ENCODE measurements at regions not wholly inside any gene's neighbourhood (a gene's known extent, or its start where the extent isn't known, plus 50 kb on each side); places are given as distances from the start of the nearest gene placed in this dataset.

DNA sequence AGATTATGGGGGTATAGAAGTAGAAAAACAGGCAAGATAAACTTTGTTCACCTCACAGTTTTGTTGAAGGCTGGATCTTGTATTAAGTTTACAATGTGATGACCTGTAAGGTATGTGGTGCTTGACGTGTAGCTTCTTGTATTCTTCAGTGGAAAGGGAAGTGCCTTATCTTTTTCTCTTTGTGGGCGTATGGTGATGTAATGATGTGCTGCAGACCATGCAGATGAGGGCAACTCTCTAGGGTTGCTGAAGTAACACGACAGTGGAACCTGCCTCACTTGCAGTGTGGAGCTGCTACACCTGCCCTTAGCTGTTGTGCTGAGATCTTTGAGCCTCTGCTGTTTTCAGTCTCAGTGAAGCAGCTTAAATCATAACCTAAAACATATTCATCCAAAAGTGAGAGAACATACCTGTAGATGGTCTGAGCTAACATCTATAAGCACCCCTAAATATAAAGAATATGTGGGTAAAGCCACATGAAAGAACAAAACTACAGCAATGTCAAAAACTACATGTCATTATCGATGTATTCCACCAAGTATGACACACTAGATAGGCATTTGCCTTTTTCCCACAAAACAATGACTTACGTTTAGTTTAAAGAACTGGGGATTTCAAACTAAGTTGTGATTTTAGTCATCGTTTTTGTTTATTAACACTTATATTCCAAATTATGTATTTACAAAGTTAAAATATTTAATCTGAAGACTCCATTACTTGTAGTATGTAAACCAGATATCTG, 1144.1 kb downstream of the CNTNAP5 start:
- Histone ChIP-seq H3K27me3 (no peaks in the 10 kb centered on the region), H3K9me3 (no peaks in the 10 kb centered on the region), H3K27ac (no peak overlapping the region), H3K4me1 (no peaks in the 10 kb centered on the region), H3K36me3 (no peaks in the 10 kb centered on the region), H3K4me3 (no peak overlapping the region)
- TF ChIP-seq, protein P1, sequence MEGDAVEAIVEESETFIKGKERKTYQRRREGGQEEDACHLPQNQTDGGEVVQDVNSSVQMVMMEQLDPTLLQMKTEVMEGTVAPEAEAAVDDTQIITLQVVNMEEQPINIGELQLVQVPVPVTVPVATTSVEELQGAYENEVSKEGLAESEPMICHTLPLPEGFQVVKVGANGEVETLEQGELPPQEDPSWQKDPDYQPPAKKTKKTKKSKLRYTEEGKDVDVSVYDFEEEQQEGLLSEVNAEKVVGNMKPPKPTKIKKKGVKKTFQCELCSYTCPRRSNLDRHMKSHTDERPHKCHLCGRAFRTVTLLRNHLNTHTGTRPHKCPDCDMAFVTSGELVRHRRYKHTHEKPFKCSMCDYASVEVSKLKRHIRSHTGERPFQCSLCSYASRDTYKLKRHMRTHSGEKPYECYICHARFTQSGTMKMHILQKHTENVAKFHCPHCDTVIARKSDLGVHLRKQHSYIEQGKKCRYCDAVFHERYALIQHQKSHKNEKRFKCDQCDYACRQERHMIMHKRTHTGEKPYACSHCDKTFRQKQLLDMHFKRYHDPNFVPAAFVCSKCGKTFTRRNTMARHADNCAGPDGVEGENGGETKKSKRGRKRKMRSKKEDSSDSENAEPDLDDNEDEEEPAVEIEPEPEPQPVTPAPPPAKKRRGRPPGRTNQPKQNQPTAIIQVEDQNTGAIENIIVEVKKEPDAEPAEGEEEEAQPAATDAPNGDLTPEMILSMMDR (IDR thresholded peaks at IDR 0.05), result no peak
- no peak for TF ChIP-seq POLR2A (IDR thresholded peaks at IDR 0.05)
- 54% methylated on average over 6 of the region's 6 CpGs for WGBS (ENCODE audit: insufficient coverage, low coverage, low lambda C conversion rate, missing lambda C conversion rate)
- intact Hi-C loops (cut with DNase I), result no loop called here
- DNase-seq, result no peak
- no peak for ATAC-seq

DNA sequence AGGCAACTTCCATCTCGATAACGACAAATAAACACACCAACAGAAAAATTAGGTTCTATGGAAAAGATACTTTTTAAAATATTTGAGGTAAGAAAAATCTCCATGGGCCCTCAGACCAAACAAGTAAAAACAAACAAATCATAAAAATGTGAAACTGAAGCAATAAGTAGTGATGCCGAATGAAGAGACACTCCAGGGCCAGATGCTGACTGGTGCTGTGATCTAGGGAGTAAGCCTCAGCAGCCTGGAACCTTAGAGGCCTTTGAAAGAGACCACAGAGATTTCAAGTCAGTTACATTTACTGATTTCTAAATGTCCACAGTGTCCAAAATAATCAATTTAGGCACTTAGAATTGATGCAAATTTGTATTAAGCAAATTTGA, 1144.7 kb downstream of the CNTNAP5 start:
- no peak overlapping the region for H3K27ac ChIP-seq
- H3K4me3 ChIP-seq, result no peak overlapping the region
- intact Hi-C loops (cut with DNase I), result no loop called here
- no peaks in the 10 kb centered on the region for H3K9me3 ChIP-seq
- ATAC-seq, result no peak
- H3K4me1 ChIP-seq, result no peaks in the 10 kb centered on the region
- no peak for DNase-seq
- no peaks in the 10 kb centered on the region for H3K27me3 ChIP-seq
- 79% methylated on average over 3 of the region's 3 CpGs for WGBS (ENCODE audit: insufficient coverage, low coverage, low lambda C conversion rate, missing lambda C conversion rate)
- no peak for TF ChIP-seq POLR2A (IDR thresholded peaks at IDR 0.05)
- TF ChIP-seq, protein P1 (IDR thresholded peaks at IDR 0.05), result no peak
- H3K36me3 ChIP-seq, result no peaks in the 10 kb centered on the region

DNA sequence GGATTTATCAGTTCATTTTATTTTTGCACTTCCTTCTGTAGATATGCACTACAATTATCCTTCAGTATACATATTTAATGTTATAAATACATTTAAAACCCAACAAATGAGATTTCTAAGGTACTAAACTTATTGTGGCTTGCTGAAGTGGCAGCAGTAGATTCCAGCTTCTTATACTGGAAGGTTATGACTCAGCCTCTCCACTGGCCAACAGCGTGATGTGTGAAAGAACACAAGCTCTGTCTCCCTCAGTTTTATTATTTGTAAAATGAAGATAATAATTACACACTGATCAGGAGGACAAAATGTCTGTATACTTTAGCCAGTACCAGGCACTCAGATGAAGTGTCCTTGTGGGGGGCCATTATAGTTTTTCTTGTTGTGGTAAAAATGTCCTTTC, 1147.1 kb downstream of the CNTNAP5 start:
- Histone ChIP-seq H3K36me3 (no peaks in the 10 kb centered on the region), H3K4me3 (no peak overlapping the region), H3K27ac (no peak overlapping the region), H3K9me3 (no peaks in the 10 kb centered on the region), H3K4me1 (no peaks in the 10 kb centered on the region), H3K27me3 (no peaks in the 10 kb centered on the region)
- no peak for ATAC-seq
- 82% methylated on average over 1 of the region's 1 CpG for WGBS (ENCODE audit: insufficient coverage, low coverage, low lambda C conversion rate, missing lambda C conversion rate)
- DNase-seq, result no peak
- TF ChIP-seq, protein P1 (IDR thresholded peaks at IDR 0.05), result no peak
- intact Hi-C loops (cut with DNase I), result no loop called here

DNA sequence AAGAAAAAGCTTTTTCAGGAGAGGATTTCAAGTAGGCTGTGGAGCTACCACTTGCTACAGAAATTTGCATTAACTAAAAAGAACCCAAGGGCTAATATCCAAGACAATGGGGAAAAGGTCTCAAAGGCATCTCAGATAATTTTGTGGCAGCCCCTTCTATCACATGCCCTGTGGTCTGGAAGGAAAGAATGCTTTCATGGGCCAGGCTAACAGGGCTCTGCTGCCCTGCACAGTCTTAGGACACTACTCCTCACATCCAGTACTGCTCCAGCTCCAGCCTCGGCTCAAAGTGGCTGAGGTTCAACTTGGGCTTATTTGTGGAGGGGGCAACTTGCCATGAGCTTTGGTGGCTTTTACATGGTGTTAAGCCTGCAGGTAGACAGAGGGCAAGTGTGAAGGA, 1150.3 kb downstream of the CNTNAP5 start:
- no peak for DNase-seq
- no peak for ATAC-seq
- intact Hi-C loops (cut with DNase I), result no loop called here
- 89% methylated on average over 1 of the region's 1 CpG for WGBS (ENCODE audit: insufficient coverage, low coverage, low lambda C conversion rate, missing lambda C conversion rate)
- H3K4me3 ChIP-seq, result no peak overlapping the region
- H3K4me1 ChIP-seq, result no peaks in the 10 kb centered on the region
- TF ChIP-seq, protein P1 (IDR thresholded peaks at IDR 0.05), result no peak
- TF ChIP-seq POLR2A (IDR thresholded peaks at IDR 0.05), result no peak
- no peak overlapping the region for H3K27ac ChIP-seq
- no peaks in the 10 kb centered on the region for H3K27me3 ChIP-seq
- H3K9me3 ChIP-seq, result no peaks in the 10 kb centered on the region
- H3K36me3 ChIP-seq, result no peaks in the 10 kb centered on the region

All from right lobe of liver (tissue), 6 donors.